CMK (cell line): ENCODE measurements at regions not wholly inside any gene's neighbourhood (a gene's known extent, or its start where the extent isn't known, plus 50 kb on each side); places are given as distances from the start of the nearest gene placed in this dataset.

Source experiments
- DNase-seq: peaks from one replicate; pipeline ENCODE4 v3.0.0-alpha.2; 2010; ENCODE audit warnings: low read depth

DNA sequence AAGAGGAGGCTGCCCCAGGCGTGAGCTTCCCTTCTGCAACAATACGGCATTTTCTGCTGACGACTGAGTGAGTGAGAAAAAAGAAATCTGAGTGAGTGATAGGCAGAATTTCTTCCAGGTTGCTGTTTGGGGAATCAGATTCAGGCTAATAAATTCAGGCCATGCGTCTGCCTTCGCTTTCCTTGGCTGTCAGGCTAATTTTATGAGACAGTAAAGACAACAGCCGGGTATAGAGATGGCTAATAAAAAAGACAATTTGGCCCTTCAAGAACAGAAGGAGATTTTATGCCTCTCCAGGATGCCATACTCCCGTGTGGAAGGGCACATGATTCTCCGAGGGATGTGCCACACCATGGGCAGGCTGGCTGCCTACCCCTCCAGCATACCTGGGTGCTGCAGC lies 145.9 kb upstream of the UBL3 start:
- no peak for DNase-seq

DNA sequence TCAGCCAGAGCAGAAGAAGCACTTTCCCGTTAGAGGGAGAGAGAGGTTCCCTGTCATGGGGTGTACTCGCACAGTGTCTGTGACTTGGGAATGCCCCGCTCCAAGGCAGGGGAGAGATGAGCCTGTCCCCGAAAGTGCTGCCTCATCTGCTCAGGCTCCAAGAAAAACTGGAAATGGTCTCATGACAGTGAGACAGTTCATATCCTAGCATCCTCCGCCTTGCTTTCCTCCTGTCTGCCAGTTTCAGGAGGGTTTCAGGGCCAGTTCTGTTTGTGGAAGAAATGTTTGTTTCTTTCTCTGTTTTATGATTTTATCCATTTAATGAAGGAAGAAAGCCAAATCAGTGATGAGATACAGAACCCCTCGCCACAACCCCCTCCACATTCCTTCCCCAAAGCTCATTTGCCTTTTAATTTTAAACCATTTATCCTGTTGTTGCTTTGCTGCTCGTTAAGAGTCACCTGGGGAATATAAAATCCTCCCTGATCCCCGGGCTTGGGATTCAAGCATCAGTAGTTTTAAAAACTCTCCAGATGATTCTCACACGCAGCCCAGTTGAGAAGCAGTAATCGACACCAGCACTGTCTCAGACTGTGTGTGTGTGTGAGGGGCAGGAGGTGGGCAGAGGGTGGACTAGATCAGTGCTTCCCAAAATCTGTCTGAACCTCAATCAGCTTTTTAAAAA lies 144.6 kb upstream of the UBL3 start:
- no peak for DNase-seq

DNA sequence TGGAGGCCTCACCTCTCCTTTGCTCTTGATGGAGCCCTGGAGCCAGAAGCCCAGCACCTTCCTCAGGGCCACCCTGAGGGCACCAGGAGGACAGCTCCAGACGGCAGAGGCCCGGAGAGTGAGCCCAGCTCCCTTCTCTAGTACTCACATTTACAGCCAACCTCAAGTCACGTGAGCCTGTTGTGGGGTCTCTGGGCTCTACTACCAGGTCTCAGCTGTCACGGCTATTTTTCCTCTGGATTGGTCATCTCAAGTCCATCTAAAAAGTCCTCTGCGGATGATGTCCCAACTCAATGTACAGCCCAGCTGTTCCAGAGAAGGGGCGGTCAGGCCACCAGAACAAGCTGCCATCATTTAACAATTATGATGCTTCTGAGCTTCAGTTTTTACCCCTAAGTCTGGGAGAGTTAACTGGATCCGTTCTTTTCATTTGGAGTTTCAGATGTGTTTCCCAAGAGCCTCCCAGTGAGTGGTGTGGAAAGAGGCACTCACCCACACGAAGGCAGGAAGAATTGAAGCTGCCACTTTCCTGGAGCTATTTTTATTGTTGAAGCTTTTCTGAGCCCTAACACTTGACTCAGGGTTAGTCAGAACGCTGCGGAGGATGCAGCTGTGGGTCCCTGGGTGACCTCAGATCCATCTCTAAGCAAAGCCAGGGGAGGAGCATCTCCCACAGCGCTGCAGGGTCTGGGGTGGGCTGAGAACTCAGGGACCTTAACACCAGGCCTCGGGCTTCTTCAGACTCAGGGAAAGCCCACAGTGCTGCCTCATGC lies 143.5 kb upstream of the UBL3 start:
- no peak for DNase-seq

DNA sequence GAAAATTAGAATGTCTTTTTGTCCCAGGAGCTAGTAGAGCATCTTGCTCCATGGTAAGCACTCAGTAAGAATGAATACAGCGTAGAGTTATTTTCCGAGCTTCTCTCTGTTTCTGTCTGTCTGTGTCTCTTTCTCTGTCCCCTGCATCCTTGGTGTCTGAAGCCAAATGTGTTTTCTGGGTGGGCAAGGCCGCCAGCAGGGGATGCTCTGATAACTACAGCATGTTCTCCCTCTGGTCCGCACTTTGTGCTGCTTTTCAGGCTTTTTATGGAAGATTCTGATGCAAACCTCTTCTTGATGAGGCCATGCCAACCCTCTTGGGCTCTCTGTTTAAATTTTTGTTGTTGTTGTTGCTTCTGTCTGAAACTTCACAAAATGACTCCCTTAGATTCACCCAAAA lies 142.8 kb upstream of the UBL3 start:
- no peak for DNase-seq

GRCh38 chr13:29991343-29991742 lies 140.9 kb upstream of the UBL3 start:
- no peak for DNase-seq

GRCh38 chr13:29987340-29987739 lies 136.9 kb upstream of the UBL3 start:
- no peak for DNase-seq

GRCh38 chr13:29980339-29980738 lies 129.9 kb upstream of the UBL3 start:
- DNase-seq = no peak

DNA sequence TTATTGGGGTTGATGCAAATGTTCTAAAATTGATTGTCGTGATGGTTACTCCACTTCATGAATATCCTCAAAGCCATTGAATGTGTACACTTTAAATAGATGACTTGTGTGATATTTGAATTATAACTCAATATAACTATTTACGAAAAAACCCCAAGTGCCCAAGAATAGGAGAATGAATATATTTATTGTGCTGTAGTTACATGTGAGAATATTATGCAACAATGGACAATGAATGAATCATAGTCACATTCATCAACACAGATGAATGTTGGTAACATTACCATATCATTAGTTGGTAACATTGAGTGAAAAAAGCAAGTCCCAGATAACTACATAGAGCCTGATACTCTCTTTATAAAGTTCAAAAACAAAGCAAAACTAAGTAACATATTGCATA lies 127.8 kb upstream of the UBL3 start:
- no peak for DNase-seq

- no peak for DNase-seq
Observed at GRCh38 chr13:29977476-29978120, 127.2 kb upstream of the UBL3 start.

DNA sequence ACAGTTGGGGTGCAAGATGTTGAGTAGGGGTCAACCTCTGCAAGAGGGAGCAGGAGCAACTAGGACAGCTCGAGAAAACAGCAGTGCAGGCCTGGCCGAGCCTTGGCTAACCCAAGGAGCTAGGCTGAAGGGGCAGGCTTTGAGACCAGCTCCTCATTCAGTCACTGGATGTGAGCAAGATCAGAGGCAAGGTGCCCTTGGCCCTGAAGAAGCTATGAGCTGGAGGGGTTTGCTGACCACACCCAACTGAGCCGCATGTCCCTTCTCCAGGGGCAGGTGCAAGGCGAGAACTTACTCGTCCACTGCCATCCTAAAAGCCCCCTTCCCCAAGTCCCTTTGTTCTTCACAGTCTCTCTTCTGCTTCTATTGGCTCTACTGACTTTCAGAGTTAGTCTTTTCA lies 126.1 kb upstream of the UBL3 start:
- no peak for DNase-seq

- no peak for DNase-seq
Observed at GRCh38 chr13:29975283-29975682, 124.9 kb upstream of the UBL3 start.

GRCh38 chr13:29969286-29969685 lies 118.9 kb upstream of the UBL3 start:
- DNase-seq = no peak

DNA sequence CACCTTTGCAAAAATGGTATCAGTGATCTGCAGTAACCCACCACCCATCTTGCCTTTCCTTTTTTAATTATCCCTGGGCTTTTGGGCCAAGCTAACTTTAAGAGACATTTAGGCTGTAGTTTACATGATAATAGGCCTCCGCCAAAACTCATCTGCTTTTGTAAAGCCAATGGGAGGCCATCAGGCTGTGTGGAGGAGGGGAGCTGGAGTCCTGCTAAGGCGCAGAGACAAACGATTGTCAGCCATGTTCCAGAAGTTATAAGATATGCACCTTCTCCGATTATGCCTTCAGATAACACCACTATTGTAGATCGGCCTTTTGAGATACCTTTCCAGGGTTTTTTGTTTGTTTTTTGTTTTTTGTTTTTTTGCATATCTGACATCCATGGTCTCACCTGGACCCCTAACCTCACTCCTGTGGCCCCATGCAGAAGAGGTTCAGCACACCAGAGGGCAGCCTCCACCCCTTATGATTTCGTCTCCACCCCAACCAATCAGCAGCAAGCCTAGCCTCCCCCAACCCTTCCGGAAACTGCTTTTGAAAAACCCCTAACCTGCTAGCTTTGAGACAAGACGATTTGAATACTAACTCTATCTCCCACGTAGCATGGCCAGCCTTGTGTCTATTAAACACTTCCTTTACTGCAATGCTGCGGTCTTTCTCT lies 113.9 kb upstream of the UBL3 start:
- no peak for DNase-seq

DNA sequence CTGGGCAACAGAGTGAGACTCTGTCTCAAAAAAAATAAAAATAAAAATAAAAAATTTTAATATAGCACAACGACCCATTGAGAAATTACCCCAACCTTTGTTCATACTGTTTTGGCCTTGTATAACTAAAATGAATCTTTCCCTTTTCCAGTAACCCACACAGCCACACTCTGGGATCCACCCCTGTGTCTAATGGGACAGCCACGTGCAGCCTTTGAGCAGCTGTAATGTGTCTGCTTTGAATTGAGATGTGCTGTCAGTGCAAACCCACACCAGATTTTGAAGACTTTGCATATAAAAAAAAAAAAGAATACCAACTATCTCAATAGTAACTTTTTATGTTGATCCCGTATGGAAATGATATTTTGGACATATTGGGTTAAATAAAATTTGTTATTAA lies 112.7 kb upstream of the UBL3 start:
- no peak for DNase-seq

DNA sequence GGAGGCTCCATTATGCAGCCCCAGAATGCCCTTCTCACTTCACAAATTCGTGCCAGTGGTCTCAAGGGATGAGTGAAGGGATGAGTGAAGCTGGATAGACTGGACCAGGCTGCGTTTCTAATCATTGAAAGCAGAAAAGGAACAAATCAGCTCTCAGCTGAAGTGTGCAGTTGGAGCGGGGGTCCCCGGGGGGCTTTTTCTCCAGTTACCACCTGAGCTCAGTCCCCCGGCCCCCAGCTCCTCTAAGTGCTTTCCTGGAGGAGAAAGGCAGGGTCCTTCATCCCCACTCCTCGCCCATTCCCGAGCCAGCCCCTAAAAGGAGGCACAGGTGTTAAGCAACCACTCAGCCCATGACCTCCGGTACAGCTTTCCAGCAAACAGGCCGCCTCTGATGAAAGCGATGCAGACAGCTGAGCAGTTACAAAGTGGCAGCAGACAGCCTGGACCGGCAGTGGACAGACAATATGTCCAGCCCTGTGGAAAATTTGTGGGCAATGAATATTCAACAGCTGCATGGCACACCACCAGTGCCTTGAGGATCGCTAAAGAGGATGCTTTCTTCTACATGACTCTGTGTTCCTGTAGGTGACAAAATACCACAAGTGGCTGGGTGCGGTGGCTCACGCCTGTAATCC lies 110.7 kb upstream of the UBL3 start:
- no peak for DNase-seq

DNA sequence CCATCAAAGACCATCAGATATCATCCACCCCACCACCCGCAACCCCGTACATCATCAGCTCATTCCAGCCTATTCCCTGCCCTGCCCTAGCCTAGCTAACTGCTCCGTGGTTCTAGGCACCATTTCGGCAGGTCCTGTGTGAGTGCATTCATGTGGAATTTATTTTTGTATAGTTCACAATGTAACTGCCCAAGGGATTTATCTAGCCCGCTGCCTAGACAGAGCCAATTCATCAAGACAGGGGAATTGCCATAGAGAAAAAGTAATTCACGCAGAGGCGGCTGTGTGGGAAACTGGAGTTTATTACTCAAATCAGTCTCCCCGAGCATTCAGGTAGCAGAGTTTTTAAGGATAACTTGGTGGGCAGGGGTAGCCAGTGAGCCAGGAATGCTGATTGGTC lies 109.2 kb upstream of the UBL3 start:
- DNase-seq = no peak

GRCh38 chr13:29959086-29959485 lies 108.7 kb upstream of the UBL3 start:
- DNase-seq = no peak

DNA sequence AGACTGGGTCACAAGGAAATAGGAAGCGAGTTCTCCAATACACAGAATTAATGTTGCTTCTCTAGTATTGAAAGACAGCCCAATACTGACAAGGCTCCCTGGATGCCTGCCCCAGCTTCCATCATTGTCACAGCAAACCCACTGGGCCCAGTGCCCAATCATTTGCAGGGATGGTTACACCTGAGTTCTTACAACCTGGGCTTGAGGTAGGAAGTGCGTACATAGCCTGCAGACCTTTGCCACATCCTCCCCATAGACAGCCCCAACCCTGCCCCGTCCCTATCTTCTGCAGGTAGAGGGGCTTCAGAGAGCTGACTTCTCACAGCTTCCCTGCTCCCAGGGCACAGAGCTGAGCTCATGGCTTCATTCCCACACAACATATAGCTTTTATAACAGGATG lies 108.1 kb upstream of the UBL3 start:
- DNase-seq = no peak

DNA sequence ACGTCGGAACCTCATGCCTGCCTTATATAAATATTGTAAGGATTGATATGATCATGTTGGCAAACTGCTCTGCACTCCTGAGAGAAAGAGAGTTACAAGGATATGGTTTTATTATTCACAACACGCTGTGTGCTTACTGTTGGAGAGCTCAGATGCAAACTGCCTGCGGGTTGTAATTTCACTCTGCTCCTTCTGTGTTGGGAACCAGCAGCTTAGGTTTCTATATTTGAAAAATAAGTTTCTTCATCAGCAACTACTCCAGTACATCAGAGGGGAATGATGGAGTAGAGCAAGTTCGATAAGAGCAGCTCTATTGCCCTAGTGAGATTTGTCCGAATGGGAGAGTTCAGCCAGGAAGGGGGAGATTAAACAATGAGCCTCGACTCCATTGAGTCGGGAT lies 106.9 kb upstream of the UBL3 start:
- no peak for DNase-seq

GRCh38 chr13:29956853-29957252 lies 106.4 kb upstream of the UBL3 start:
- DNase-seq = no peak

GRCh38 chr13:29955137-29955650 lies 104.8 kb upstream of the UBL3 start:
- no peak for DNase-seq
